NB4 (cell line): ENCODE measurements at regions not wholly inside any gene's neighbourhood (a gene's known extent, or its start where the extent isn't known, plus 50 kb on each side); places are given as distances from the start of the nearest gene placed in this dataset.

Experiments used
- CTCF ChIP-seq: IDR thresholded peaks from one replicate; pipeline ENCODE4 v1.5.1; 2012; ENCODE audit warnings: low read depth, low read length
- MYC ChIP-seq: IDR thresholded peaks from 2 replicates; pipeline ENCODE4 v1.6.1; 2011; ENCODE audit warnings: low read depth, low read length
- POLR2A ChIP-seq: IDR thresholded peaks from 2 replicates; pipeline ENCODE4 v1.6.1; 2011; ENCODE audit warnings: mild to moderate bottlenecking; ENCODE audit not compliant: insufficient read length; ENCODE audit errors: extremely low read depth

GRCh38 chr4:98827661-98828060 is 101.3 kb downstream of the EIF4E start:
- TF ChIP-seq CTCF, result no peak
- TF ChIP-seq MYC, result no peak
- no peak for TF ChIP-seq POLR2A
